ENCODE measurements at regions not wholly inside any gene's neighbourhood (a gene's known extent, or its start where the extent isn't known, plus 50 kb on each side); places are given as distances from the start of the nearest gene placed in this dataset.

DNA sequence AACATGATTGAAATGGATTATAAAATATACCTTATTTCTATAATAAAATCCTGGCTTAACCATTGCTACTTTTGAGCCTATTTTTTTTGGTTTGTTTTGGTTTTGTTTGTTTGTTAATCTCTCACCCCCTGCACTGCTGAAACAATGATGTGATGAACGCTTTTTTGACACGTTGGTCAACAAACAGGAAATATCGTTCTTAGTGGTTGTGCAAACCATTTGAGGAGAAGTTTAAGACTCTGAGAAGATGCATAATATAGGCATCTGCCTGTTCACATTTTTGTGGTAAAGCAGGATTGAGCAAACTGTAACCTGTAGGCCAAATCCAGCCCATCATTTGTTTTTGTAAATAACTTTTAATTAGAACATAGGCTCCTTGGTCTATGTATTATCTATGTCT lies 75.5 kb upstream of the MDFIC2 start:
- H3K27me3 ChIP-seq (ENCODE audit: control insufficient read depth in 5 of 5, insufficient read depth in 4 of 5, low read length in 5 of 5), result no peaks in the 10 kb centered on the region
- H3K27ac ChIP-seq (ENCODE audit: low read depth, low read length), result no peak overlapping the region
- H3K4me3 ChIP-seq (ENCODE audit: low read depth in 1 of 5, low read length in 5 of 5), result no peak overlapping the region
- no peaks in the 10 kb centered on the region for H3K9me3 ChIP-seq (ENCODE audit: control insufficient read depth in 5 of 5, low read length in 5 of 5)
- H3K9ac ChIP-seq (ENCODE audit: low read length in 5 of 5), result no peak overlapping the region
- no peaks in the 10 kb centered on the region for H3K36me3 ChIP-seq (ENCODE audit: control insufficient read depth in 5 of 5, insufficient read depth in 5 of 5, low read length in 5 of 5)
- H3K4me1 ChIP-seq (ENCODE audit: control insufficient read depth in 5 of 5, insufficient read depth in 5 of 5, low read length in 5 of 5), result peaks cover 0 to 7% (median 3%) of the 10 kb centered on the region in 5 donors

GRCh38 chr3:70386846-70387245 lies 74.4 kb upstream of the MDFIC2 start:
- H3K27ac ChIP-seq (ENCODE audit: low read depth, low read length), result no peak overlapping the region
- H3K4me1 ChIP-seq (ENCODE audit: control insufficient read depth in 5 of 5, insufficient read depth in 5 of 5, low read length in 5 of 5), result peaks cover 0 to 10% (median 3%) of the 10 kb centered on the region in 5 donors
- H3K9ac ChIP-seq (ENCODE audit: low read length in 5 of 5), result no peak overlapping the region
- H3K36me3 ChIP-seq (ENCODE audit: control insufficient read depth in 5 of 5, insufficient read depth in 5 of 5, low read length in 5 of 5), result no peaks in the 10 kb centered on the region
- H3K9me3 ChIP-seq (ENCODE audit: control insufficient read depth in 5 of 5, low read length in 5 of 5), result no peaks in the 10 kb centered on the region
- no peak overlapping the region for H3K4me3 ChIP-seq (ENCODE audit: low read depth in 1 of 5, low read length in 5 of 5)
- H3K27me3 ChIP-seq (ENCODE audit: control insufficient read depth in 5 of 5, insufficient read depth in 4 of 5, low read length in 5 of 5), result no peaks in the 10 kb centered on the region

DNA sequence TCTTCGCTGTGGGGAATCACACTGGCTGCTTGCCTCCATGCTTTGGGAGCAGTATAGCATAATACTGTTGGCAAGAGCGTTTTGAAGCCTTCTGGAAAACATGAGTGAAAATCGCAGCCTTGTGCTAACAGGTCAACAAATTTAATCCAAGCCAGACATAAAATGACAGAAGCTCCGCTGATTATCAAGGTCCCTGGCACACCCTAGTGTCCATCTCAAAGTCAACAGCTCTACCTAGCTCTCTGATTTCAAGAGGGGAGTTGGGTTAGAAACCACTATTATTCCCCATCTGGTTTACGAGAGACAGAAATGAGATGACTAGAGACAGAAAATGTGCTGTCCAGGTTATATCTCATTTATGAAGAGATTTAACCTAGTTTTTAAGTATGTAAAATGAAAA lies 73.6 kb upstream of the MDFIC2 start:
- Histone ChIP-seq H3K4me1 (ENCODE audit: control insufficient read depth in 5 of 5, insufficient read depth in 5 of 5, low read length in 5 of 5) (peaks cover 0 to 14% (median 3%) of the 10 kb centered on the region in 5 donors), H3K9me3 (ENCODE audit: control insufficient read depth in 5 of 5, low read length in 5 of 5) (no peaks in the 10 kb centered on the region), H3K4me3 (ENCODE audit: low read depth in 1 of 5, low read length in 5 of 5) (no peak overlapping the region), H3K27me3 (ENCODE audit: control insufficient read depth in 5 of 5, insufficient read depth in 4 of 5, low read length in 5 of 5) (no peaks in the 10 kb centered on the region), H3K9ac (ENCODE audit: low read length in 5 of 5) (no peak overlapping the region), H3K27ac (ENCODE audit: low read depth, low read length) (no peak overlapping the region), H3K36me3 (ENCODE audit: control insufficient read depth in 5 of 5, insufficient read depth in 5 of 5, low read length in 5 of 5) (no peaks in the 10 kb centered on the region)

- Histone ChIP-seq H3K27me3 (ENCODE audit: control insufficient read depth in 5 of 5, insufficient read depth in 4 of 5, low read length in 5 of 5) (no peaks in the 10 kb centered on the region), H3K4me1 (ENCODE audit: control insufficient read depth in 5 of 5, insufficient read depth in 5 of 5, low read length in 5 of 5) (peaks cover 0 to 14% (median 3%) of the 10 kb centered on the region in 5 donors), H3K9me3 (ENCODE audit: control insufficient read depth in 5 of 5, low read length in 5 of 5) (no peaks in the 10 kb centered on the region), H3K36me3 (ENCODE audit: control insufficient read depth in 5 of 5, insufficient read depth in 5 of 5, low read length in 5 of 5) (no peaks in the 10 kb centered on the region), H3K4me3 (ENCODE audit: low read depth in 1 of 5, low read length in 5 of 5) (no peak overlapping the region), H3K9ac (ENCODE audit: low read length in 5 of 5) (no peak overlapping the region), H3K27ac (ENCODE audit: low read depth, low read length) (no peak overlapping the region)
Observed at GRCh38 chr3:70383360-70383831, 71.0 kb upstream of the MDFIC2 start.

DNA sequence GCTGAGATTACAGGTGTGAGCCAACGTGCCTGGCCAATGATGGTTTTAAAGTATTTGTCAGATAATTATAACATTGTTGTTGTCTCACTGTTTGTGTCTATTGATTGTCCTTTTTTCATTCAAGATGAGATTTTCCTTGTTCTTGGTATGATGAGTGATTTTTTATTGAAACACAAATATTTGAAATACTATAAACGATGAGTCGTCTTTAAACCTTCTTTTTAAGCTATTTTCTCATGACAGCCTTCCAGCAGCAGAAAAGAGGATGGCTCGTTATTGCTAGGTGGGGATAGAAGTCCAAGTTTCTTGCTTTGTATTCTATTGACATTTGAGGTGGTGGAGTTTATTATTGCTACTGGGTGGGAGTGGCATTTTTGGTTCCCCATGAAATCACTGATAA lies 61.7 kb upstream of the MDFIC2 start:
- no peaks in the 10 kb centered on the region for H3K36me3 ChIP-seq (ENCODE audit: control insufficient read depth in 5 of 5, insufficient read depth in 5 of 5, low read length in 5 of 5)
- H3K27ac ChIP-seq (ENCODE audit: low read depth, low read length), result no peak overlapping the region
- H3K27me3 ChIP-seq (ENCODE audit: control insufficient read depth in 5 of 5, insufficient read depth in 4 of 5, low read length in 5 of 5), result no peaks in the 10 kb centered on the region
- no peaks in the 10 kb centered on the region for H3K4me1 ChIP-seq (ENCODE audit: control insufficient read depth in 5 of 5, insufficient read depth in 5 of 5, low read length in 5 of 5)
- peaks cover 0 to 3% (median 0%) of the 10 kb centered on the region in 5 donors for H3K9me3 ChIP-seq (ENCODE audit: control insufficient read depth in 5 of 5, low read length in 5 of 5)
- no peak overlapping the region for H3K4me3 ChIP-seq (ENCODE audit: low read depth in 1 of 5, low read length in 5 of 5)
- H3K9ac ChIP-seq (ENCODE audit: low read length in 5 of 5), result no peak overlapping the region
